ENCODE measurements at regions not wholly inside any gene's neighbourhood (a gene's known extent, or its start where the extent isn't known, plus 50 kb on each side); places are given as distances from the start of the nearest gene placed in this dataset.

- no peak for DNase-seq
Measured at GRCh38 chr4:117327491-117327890, 242.1 kb upstream of the TRAM1L1 start.

DNA sequence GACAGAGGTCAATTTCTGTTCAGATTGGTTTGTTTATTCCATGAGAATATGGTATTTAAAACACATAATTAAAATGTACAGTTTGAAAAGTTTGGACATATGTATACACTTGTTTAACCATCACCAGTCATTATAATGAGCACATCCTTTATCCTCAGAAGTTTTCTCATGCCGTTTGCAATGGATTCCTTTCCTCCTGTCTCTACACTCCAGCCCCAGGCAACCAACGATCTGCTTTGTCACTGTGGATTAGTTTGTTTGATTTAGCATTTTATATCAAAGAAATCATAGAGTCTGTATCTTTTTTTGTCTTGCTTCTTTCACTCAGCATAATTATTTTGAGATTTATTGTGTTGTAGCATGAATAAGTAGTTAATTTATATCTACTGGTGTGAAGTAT, 243.0 kb upstream of the TRAM1L1 start:
- no peak for DNase-seq

DNA sequence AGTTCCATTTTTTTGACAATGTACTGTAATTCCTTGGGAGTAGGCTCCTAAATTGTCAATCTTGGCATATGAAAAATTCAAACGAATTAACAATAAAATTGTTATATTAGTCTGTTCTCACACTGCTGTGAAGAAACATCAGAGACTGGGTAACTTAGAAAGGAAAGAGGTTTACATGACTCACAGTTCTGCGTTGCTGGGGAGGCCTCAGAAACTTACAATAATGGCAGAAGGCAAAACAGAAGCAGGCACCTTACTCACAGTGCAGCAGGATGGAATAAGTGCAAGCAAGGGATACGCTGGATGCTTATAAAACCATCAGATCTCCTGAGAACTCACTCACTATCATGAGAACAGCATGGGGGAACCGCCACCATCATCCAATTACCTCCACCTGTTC, 246.4 kb upstream of the TRAM1L1 start:
- no peak for DNase-seq

DNA sequence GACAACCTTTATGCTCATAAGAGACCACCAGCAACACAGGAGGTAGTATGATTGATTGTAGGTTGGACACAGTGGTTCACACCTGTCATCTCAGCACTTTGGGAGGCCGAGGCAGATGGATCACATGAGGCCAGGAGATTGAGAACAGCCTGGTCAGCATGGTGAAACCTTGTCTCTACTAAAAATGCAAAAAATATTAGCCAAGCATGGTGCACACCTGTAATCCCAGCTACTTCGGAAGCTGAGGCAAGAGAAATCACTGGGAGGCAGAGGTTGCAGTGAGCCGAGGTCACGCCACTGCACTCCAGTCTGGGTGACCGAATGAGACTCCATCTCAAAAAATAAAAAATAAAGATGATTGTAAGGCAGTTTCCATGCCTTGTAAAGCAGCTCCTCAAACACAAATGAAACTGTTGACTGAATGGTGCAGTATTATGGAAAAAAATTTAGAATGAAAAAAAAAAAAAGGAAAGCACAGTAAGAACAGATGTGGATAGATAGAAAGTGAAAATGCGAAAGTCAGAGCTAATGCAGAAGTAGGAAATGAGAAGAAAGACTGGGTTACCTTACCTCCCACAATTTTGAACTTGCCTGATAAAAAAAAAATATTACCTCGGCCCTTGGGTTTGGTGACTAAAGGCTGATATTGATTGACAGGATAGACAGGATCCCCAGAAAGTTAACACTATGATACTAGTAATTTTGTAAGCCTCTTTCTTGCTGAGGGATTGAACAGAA, 249.2 kb upstream of the TRAM1L1 start:
- no peak for DNase-seq

GRCh38 chr4:117357437-117357836, 272.1 kb upstream of the TRAM1L1 start:
- DNase-seq, result no peak

DNA sequence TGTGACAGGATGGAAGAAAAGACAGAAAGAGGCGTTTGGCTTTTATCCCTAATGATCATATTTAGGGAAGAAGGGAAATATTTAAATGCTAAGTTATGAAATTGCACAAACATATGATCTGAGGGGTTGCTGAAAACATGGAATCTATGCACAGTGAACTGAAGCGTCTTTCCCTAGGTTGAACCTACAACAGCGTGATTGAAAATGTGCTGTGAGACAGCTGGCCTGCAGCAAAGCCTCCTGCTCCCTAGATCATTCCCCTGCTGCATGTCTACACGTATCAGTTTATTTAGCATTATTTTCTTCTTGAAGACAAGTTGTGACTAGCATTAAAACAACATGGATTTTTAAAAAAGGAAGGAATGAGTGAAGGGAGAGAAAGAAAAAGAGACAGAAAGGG, 272.5 kb upstream of the TRAM1L1 start:
- no peak for DNase-seq

DNA sequence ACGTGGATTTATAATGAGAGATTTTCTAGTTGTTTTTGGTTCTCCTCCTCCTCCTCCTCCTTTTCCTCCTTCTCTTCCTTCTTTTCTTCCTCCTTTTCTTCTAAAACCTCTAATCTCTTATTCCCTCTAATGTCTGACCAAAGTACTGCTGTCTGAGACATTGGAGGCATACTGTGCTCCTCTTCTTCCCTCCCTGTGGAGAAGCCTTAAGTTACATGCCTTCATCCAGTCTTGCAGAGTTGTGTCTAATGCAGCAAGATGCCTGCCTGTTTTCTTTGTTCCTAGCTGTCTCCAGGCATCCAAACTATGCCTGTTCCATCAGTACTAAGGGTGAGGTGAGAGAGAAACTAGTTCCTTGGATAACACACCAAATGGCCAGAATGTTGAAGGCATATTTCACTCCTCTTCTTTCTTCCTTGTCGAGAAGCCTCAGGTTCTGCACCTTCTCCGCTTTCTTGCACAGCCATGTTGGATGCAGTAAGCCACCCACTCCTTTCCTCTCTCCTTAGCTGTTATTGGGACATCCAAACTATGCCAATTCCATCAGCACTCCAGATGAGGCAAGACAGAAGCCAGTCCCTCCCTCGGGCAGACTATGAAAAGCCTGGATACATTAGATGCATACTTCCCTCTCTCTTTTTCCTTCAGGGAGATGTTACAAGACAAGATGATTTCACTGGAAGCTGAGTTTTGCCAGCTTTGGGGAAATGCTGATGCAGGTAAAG, 285.7 kb upstream of the TRAM1L1 start:
- no peak for DNase-seq

DNA sequence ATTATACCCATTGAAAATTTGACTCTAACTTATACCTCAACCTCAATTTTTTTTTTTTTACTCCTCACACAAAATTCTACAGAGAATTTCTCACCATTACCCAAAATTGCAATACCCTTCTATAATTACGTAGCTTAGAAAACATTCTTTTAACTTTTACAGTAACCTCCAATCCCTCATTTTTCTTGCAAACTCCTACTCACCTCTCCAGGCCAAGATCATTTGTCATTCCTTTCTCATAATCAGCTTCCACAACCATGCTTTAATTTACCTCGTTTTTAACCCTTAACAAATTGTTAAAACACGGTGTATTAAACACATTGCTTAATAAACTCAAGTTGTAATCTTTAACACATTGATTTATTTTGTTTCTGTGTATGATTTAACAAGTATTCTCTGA, 289.7 kb upstream of the TRAM1L1 start:
- DNase-seq, result no peak

- no peak for DNase-seq
Measured at GRCh38 chr4:117376692-117377091, 291.3 kb upstream of the TRAM1L1 start.

DNA sequence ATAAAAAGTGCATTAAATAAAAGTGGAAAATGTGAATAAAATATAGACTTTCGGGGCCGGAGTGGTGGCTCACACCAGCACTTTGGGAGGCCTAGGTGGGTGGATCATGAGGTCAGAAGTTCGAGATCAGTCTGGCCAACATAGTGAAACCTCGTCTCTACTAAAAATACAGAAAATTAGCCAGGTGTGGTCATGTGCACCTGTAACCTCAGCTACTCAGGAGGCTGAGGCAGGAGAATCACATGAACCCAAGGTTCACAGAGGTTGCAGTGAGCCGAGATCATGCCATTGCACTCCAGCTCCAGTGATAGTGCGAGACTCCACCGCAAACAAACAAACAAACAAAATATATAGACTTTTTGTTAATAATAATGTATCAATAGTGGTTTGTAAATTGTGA, 293.6 kb upstream of the TRAM1L1 start:
- no peak for DNase-seq

DNA sequence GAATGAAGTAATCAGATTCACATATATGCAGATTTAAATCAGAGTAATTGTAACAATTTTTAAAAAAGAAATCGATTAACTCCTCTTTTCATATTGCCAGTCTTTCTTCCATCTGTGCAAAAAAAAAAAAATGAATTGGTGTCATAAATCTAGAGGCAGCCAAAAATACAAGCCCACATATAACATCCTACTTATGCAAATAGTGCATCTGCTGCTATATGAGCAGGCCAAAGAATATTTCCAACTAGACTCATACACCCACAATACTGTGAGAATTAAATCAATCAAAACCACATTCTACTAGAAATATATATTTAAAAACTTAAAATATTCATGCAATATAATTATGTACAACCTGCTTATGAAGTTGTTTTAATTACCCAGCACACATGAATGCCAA, 298.1 kb upstream of the TRAM1L1 start:
- no peak for DNase-seq

DNA sequence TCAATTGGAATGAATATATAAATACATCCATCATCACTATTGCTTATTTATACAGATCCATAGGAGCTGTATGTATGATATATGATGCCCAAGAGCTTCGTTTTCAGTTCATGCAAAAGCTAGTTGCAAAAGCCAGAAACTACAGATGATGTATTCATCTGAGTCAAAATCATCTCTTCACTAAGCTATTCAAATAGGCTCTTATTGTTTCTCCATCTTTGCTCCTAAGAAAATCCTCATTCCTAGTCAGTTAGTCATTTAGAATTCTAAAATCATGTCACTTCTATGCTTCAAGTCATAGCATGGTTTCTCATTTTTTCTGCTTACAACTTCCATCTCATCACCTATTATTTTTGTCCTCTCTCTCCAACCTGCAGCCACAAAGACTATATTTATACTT, 300.1 kb upstream of the TRAM1L1 start:
- no peak for DNase-seq

- DNase-seq, result no peak
Measured at GRCh38 chr4:117387072-117387471, 301.7 kb upstream of the TRAM1L1 start.

DNA sequence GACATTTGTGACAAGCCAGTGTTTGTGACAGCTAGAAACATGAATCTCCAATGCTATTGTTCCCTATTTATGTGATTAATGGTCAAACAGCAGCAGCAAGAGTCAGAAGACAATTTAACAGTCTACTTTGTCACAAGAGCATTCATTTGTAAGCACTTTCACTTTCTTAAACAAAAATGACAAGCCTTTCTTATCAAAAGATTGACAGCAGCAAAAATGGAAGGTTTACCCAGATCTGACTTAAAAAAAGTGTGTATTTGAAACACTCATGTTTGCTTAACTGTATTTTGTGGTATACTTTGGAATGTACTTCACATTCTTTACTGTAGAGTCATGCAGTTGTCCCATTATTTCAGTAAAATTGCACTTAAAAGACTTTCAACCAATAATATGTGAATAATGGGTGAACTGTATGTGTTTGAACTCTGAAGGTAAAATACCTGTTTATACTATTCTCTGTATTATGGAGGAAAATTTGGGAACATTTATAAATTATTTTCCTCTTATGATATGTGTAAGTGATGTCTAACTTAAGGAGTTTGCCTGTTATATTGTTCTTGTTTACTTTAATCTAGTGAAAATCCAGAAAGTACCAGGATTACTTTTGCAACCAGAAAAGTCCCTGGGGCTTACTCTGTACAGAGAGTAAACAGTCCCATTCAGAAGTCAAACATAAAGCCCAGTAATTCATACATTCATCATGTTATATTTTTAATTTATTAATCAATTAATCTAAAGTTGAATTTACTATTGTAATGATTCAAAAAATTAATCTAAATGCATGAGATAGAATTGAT, 314.9 kb upstream of the TRAM1L1 start:
- DNase-seq, result no peak

DNA sequence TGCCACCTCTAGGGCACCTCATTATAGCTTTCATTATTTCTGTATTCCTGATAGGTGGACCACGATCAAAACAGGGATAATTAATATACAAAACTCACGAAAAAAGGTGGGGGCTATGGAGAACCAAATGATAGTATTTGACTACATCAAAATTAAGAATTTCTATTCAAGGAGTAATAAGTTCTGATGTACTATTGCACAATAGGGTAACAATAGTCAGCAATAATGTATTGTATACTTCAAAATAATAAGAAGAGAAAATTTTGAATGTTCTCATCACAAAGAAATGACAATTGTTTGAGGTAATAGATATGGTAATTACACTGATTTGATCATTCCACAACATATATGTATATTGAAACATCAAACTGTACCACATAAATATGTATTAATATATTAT, 327.3 kb upstream of the TRAM1L1 start:
- no peak for DNase-seq

- no peak for DNase-seq
Measured at GRCh38 chr4:117417856-117418255, 332.5 kb upstream of the TRAM1L1 start.

DNA sequence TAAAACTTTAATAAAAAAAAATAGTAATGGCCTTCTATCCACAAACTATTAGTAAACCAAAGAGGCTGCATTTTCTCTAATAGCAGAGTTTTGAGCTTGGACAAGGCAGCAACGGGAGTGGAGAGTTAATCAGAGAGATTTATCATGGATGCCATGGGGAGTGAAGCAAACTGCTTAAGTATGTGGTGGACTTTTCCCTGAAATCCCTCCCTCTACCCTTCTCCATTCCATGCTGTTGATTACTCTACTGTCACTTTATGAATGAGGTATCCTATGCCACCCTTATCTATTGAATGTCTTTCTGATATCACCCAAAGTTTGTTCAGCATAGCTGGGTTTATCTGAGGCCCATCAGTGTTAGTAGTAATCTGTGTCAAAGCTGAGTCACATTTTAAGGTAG, 335.6 kb upstream of the TRAM1L1 start:
- DNase-seq, result no peak

GRCh38 chr4:117421706-117422105, 336.3 kb upstream of the TRAM1L1 start:
- no peak for DNase-seq

DNA sequence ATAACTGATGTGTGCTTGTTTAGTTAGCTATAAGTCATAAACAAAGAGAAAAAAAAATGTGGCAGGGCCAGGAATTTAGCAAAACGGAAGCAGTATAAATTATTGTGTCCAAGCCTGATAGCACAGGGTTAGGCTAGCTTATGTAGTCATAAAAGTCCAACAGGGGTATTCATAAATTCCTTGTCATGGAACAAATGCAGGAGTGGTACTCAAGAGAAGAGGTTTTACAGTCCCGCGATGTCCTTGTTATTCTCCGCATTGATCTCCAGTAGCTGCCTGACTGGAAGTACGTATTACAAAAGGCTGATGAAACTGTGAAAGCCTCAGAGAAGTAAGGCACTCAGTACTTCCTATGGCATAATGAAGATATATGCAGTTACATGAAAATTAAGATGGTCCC, 336.9 kb upstream of the TRAM1L1 start:
- DNase-seq, result no peak

DNA sequence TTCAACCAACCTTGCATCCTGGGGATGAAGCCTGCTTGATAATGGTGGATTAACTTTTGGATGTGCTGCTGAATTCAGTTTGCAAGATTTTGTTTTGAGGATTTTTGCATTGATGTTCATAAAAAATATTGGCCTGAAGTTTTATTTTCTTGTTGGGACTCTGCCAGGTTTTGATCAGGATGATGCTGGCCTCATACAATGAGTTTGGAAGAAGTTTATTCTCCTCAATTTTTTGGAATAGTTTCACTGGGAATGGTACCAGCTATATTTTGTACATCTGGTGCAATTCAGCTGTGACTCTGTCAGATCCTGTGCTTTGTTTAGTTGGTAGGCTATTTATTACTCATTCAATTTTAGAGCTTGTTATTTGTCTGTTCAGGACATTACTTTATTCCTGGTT, 340.3 kb upstream of the TRAM1L1 start:
- DNase-seq, result no peak

DNA sequence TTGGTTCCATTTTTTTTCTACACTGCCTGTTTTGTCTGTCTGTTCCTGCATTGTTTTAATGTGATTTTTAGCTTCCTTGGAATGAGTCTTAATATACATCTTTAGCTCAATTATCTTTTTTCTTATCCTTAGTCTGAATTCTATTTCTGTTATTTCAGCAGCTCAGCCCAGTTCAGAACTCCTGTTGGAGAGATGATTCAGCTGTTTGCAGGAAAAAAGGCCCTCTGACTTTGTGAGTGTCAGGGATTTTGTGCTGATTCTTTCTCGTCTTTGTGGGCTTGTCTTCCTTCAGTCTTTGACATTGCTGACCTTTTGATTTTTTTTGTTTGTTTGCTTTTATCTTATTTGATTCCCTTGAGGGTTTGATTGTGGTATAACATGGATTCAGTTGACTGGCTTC, 343.2 kb upstream of the TRAM1L1 start:
- DNase-seq, result no peak

- DNase-seq, result no peak
Measured at GRCh38 chr4:117429061-117429460, 343.7 kb upstream of the TRAM1L1 start.

- DNase-seq, result no peak
Measured at GRCh38 chr4:117429506-117429905, 344.1 kb upstream of the TRAM1L1 start.

- no peak for DNase-seq
Measured at GRCh38 chr4:117434424-117434823, 349.0 kb upstream of the TRAM1L1 start.

Data from stimulated activated CD4-positive, alpha-beta T cell treated with anti-CD3 and anti-CD28 coated beads, Interleukin-2, amount 100 ng/mL, for 48 hours (primary cell).